ENCODE measurements at regions not wholly inside any gene's neighbourhood (a gene's known extent, or its start where the extent isn't known, plus 50 kb on each side); places are given as distances from the start of the nearest gene placed in this dataset.
A peak's percentile ranks its signal among the peaks of the same experiment; 100 is the strongest.

GRCh38 chr11:28992996-28993395, 884.8 kb downstream of the METTL15 start:
- no peak for DNase-seq

GRCh38 chr11:28984231-28984630, 876.0 kb downstream of the METTL15 start:
- no peak for DNase-seq

GRCh38 chr11:28983780-28984179, 875.6 kb downstream of the METTL15 start:
- no peak for DNase-seq

- no peak for DNase-seq
These were observed 873.2 kb downstream of the METTL15 start for GRCh38 chr11:28981381-28981780.

- DNase-seq, result no peak
These were observed 868.6 kb downstream of the METTL15 start for GRCh38 chr11:28976801-28977145.

GRCh38 chr11:28976012-28976800, 868.0 kb downstream of the METTL15 start:
- DNase-seq, result no peak

GRCh38 chr11:28969832-28970231, 861.6 kb downstream of the METTL15 start:
- no peak for DNase-seq

GRCh38 chr11:28966951-28967350, 858.8 kb downstream of the METTL15 start:
- no peak for DNase-seq

GRCh38 chr11:28965819-28966218, 857.6 kb downstream of the METTL15 start:
- DNase-seq, result no peak

GRCh38 chr11:28964811-28965210, 856.6 kb downstream of the METTL15 start:
- no peak for DNase-seq

- DNase-seq, result peak in 1 of 3 donors; percentile 21
These were observed 855.0 kb downstream of the METTL15 start for GRCh38 chr11:28963187-28963586.

GRCh38 chr11:28962502-28962901, 854.3 kb downstream of the METTL15 start:
- no peak for DNase-seq

- no peak for DNase-seq
These were observed 853.5 kb downstream of the METTL15 start for GRCh38 chr11:28961726-28962125.

GRCh38 chr11:28956446-28956845, 848.3 kb downstream of the METTL15 start:
- DNase-seq, result no peak

GRCh38 chr11:28951191-28951590, 843.0 kb downstream of the METTL15 start:
- DNase-seq, result no peak

- peak in 1 of 3 donors; percentile 2 for DNase-seq
These were observed 831.2 kb downstream of the METTL15 start for GRCh38 chr11:28939381-28939780.

- no peak for DNase-seq
These were observed 829.9 kb downstream of the METTL15 start for GRCh38 chr11:28938091-28938490.

- no peak for DNase-seq
These were observed 824.8 kb downstream of the METTL15 start for GRCh38 chr11:28932940-28933339.

- no peak for DNase-seq
These were observed 815.8 kb downstream of the METTL15 start for GRCh38 chr11:28924004-28924403.

GRCh38 chr11:28922386-28922981, 814.3 kb downstream of the METTL15 start:
- DNase-seq, result peak in 2 of 3 donors; percentile 36 to 54

- DNase-seq, result no peak
These were observed 811.0 kb downstream of the METTL15 start for GRCh38 chr11:28919194-28919593.

GRCh38 chr11:28913883-28914282, 805.7 kb downstream of the METTL15 start:
- DNase-seq, result no peak

- no peak for DNase-seq
These were observed 803.6 kb downstream of the METTL15 start for GRCh38 chr11:28911829-28912228.

- DNase-seq, result no peak
These were observed 802.7 kb downstream of the METTL15 start for GRCh38 chr11:28910926-28911325.
